ENCODE measurements at regions not wholly inside any gene's neighbourhood (a gene's known extent, or its start where the extent isn't known, plus 50 kb on each side); places are given as distances from the start of the nearest gene placed in this dataset.

- ChIA-PET CTCF (no interaction called here), POLR2A (no interaction called here)
- H3K4me3 ChIP-seq: no peak overlapping the region
- no peak for DNase-seq (ENCODE audit: low read depth in 1 of 2, low spot score in 1 of 2)
- H3K4me1 ChIP-seq: no peaks in the 10 kb centered on the region
- TF ChIP-seq CBX8 (IDR thresholded peaks at IDR 0.05): no peak
- no peak for TF ChIP-seq ZC3H11A (IDR thresholded peaks at IDR 0.05)
- no peak for TF ChIP-seq MAZ (IDR thresholded peaks at IDR 0.05; ENCODE audit: borderline replicate concordance, low read depth, low read length)
- no peak for TF ChIP-seq SMC3 (IDR thresholded peaks at IDR 0.05)
- no peak for TF ChIP-seq TP53 (CRISPR knock-in tag; IDR thresholded peaks at IDR 0.05)
- no peak for TF ChIP-seq GATA3 (IDR thresholded peaks at IDR 0.05; ENCODE audit: borderline replicate concordance)
- TF ChIP-seq JUN (IDR thresholded peaks at IDR 0.05): no peak
- no peak for TF ChIP-seq POLR2A (IDR thresholded peaks at IDR 0.05; ENCODE audit: low read length)
- no peak for TF ChIP-seq POLR2AphosphoS2 (conservative IDR thresholded peaks at IDR 0.05; ENCODE audit: low read length)
- no peak overlapping the region for H3K4me2 ChIP-seq
- no peak for FAIRE-seq
- no peak for ATAC-seq
- no peaks in the 10 kb centered on the region for H3K9me3 ChIP-seq
- H3K27ac ChIP-seq: no peak overlapping the region
Measured at GRCh38 chr7:85659364-85659763, 472.5 kb upstream of the SEMA3D start.

- POLR2A ChIA-PET: no interaction called here
- no peak for DNase-seq (ENCODE audit: low read depth in 1 of 2, low spot score in 1 of 2)
Measured at GRCh38 chr7:85655252-85655651, 468.4 kb upstream of the SEMA3D start.

GRCh38 chr7:85644272-85644671 lies 457.4 kb upstream of the SEMA3D start:
- POLR2A ChIA-PET: no interaction called here
- WGBS (ENCODE audit: missing lambda C conversion rate): 74% methylated on average over 2 of the region's 2 CpGs
- no peak overlapping the region for H3K27ac ChIP-seq

More at GRCh38 chr7:85655252-85655651, 468.4 kb upstream of the SEMA3D start:
- 74% methylated on average over 5 of the region's 5 CpGs for WGBS (ENCODE audit: missing lambda C conversion rate)
- CTCF ChIA-PET: interaction anchor here (1.1 kb wide), 1 partner anchor 102 kb away, joined by 3 read pairs; no protein-coding TSS in a partner anchor
- ATAC-seq: no peak
- Histone ChIP-seq H3K4me2 (no peak overlapping the region), H3K27ac (no peak overlapping the region), H3K4me1 (no peaks in the 10 kb centered on the region), H3K9me3 (no peaks in the 10 kb centered on the region), H3K4me3 (no peak overlapping the region)
- FAIRE-seq: no peak
- no peak for TF ChIP-seq HEYL (CRISPR knock-in tag; IDR thresholded peaks at IDR 0.05)

GRCh38 chr7:85641331-85641730 lies 454.5 kb upstream of the SEMA3D start:
- Histone ChIP-seq H3K4me2 (0 out of 3 replicates have a peak overlapping the region, but pooled peaks have one; percentile 10), H3K4me1 (no peaks in the 10 kb centered on the region), H3K27ac (no peak overlapping the region), H3K9me3 (no peaks in the 10 kb centered on the region), H3K4me3 (no peak overlapping the region)
- ATAC-seq (no peak), DNase-seq (ENCODE audit: low read depth in 1 of 2, low spot score in 1 of 2) (no peak), FAIRE-seq (no peak)
- ChIA-PET CTCF (no interaction called here), POLR2A (no interaction called here)
- WGBS (ENCODE audit: missing lambda C conversion rate): 9% methylated on average over 3 of the region's 3 CpGs
- TF ChIP-seq CEBPB (IDR thresholded peaks at IDR 0.05): peak in 1 of 2 experiments; percentile 45; a peak in 1 of 4 replicates
- no peak for TF ChIP-seq NR3C1 (IDR thresholded peaks at IDR 0.05)
- TF ChIP-seq BHLHE40 (IDR thresholded peaks at IDR 0.05; ENCODE audit: low read depth, low read length): no peak

More at GRCh38 chr7:85644272-85644671, 457.4 kb upstream of the SEMA3D start:
- CTCF ChIA-PET: no interaction called here
- Histone ChIP-seq H3K4me1 (no peaks in the 10 kb centered on the region), H3K4me3 (no peak overlapping the region), H3K9me3 (no peaks in the 10 kb centered on the region), H3K4me2 (no peak overlapping the region)
- DNase-seq (ENCODE audit: low read depth in 1 of 2, low spot score in 1 of 2) (no peak), FAIRE-seq (no peak), ATAC-seq (no peak)
- no peak for TF ChIP-seq RAD21 (conservative IDR thresholded peaks at IDR 0.05 in 1 of 2, IDR thresholded peaks at IDR 0.05 in 1 of 2)
- no peak for TF ChIP-seq HOXA7 (CRISPR knock-in tag; IDR thresholded peaks at IDR 0.05)
- TF ChIP-seq ZFP36 (IDR thresholded peaks at IDR 0.05; ENCODE audit: borderline replicate concordance, partially characterized antibody): no peak
- TF ChIP-seq MAX (IDR thresholded peaks at IDR 0.05): no peak
- TF ChIP-seq BCL3 (IDR thresholded peaks at IDR 0.05): no peak
- TF ChIP-seq RNF2 (IDR thresholded peaks at IDR 0.05; ENCODE audit: borderline replicate concordance, low read depth): no peak
- TF ChIP-seq FOSL2 (IDR thresholded peaks at IDR 0.05): no peak
- no peak for TF ChIP-seq FOSL2 (CRISPR knock-in tag; IDR thresholded peaks at IDR 0.05)
- TF ChIP-seq ZNF302 (CRISPR knock-in tag; IDR thresholded peaks at IDR 0.05): no peak
- no peak for TF ChIP-seq GATA3 (IDR thresholded peaks at IDR 0.05; ENCODE audit: borderline replicate concordance)
- TF ChIP-seq EP300 (IDR thresholded peaks at IDR 0.05): no peak
- no peak for TF ChIP-seq ZSCAN20 (CRISPR knock-in tag; IDR thresholded peaks at IDR 0.05)
- TF ChIP-seq RCOR1 (IDR thresholded peaks at IDR 0.05; ENCODE audit: low read depth, low read length): no peak
- no peak for TF ChIP-seq HES2 (IDR thresholded peaks at IDR 0.05)
- no peak for TF ChIP-seq HEYL (CRISPR knock-in tag; IDR thresholded peaks at IDR 0.05)
- TF ChIP-seq ESRRA (IDR thresholded peaks at IDR 0.05; ENCODE audit: borderline replicate concordance, low read length): no peak
- no peak for TF ChIP-seq JUN (IDR thresholded peaks at IDR 0.05)

Data from A549 (cell line).